MM.1S (cell line): ENCODE measurements at regions not wholly inside any gene's neighbourhood (a gene's known extent, or its start where the extent isn't known, plus 50 kb on each side); places are given as distances from the start of the nearest gene placed in this dataset.
"Not testable (repeated sequence)": the region's sequence is repeated elsewhere in the genome, so short reads cannot be mapped to it uniquely, and the experiment has no call there.

Experiments
- DNase-seq: peaks from one replicate; pipeline ENCODE4 v3.0.0-alpha.2; 2015
- H2AFZ ChIP-seq: fragments of 300-600 bp; sonication (generic); 2 replicates; pipeline ENCODE4 v1.6.0; 2016; ENCODE audit warnings: antibody characterized with exemption, low read length
- H3F3A ChIP-seq: fragments of 300-600 bp; sonication (generic); 2 replicates; pipeline ENCODE4 v1.6.1; 2016; ENCODE audit warnings: mild to moderate bottlenecking, antibody characterized with exemption, low read length, moderate library complexity, mixed read lengths; ENCODE audit not compliant: insufficient read depth
- H3K27ac ChIP-seq: fragments of 300-600 bp; sonication (generic); 2 replicates; pipeline ENCODE4 v1.5.1; 2016; ENCODE audit warnings: mild to moderate bottlenecking, low read length
- H3K27me3 ChIP-seq: fragments of 300-600 bp; sonication (generic); replicated peaks from 2 replicates; pipeline ENCODE4 v1.6.0; 2016; ENCODE audit warnings: low read length; ENCODE audit not compliant: insufficient read depth
- H3K36me3 ChIP-seq: fragments of 300-600 bp; sonication (generic); replicated peaks from 2 replicates; pipeline ENCODE4 v1.6.1; 2016; ENCODE audit warnings: mild to moderate bottlenecking, low read length, mixed read lengths; ENCODE audit not compliant: insufficient read depth
- H3K4me1 ChIP-seq: fragments of 300-600 bp; sonication (generic); 2 replicates; pipeline ENCODE4 v1.6.1; 2016; ENCODE audit warnings: low read length, mixed read lengths
- H3K4me2 ChIP-seq: fragments of 300-600 bp; sonication (generic); 2 replicates; pipeline ENCODE4 v1.6.0; 2016; ENCODE audit warnings: low read depth, low read length
- H3K4me3 ChIP-seq: fragments of 300-600 bp; sonication (generic); 2 replicates; pipeline ENCODE4 v1.5.1; 2016; ENCODE audit warnings: low read length, mixed read lengths
- H3K79me2 ChIP-seq: fragments of 300-600 bp; sonication (generic); 2 replicates; pipeline ENCODE4 v1.6.1; 2016; ENCODE audit warnings: mixed run types, low read length, mixed read lengths
- H3K9ac ChIP-seq: fragments of 300-600 bp; sonication (generic); 2 replicates; pipeline ENCODE4 v1.6.1; 2016; ENCODE audit warnings: low read length, mixed read lengths
- H3K9me2 ChIP-seq: fragments of 300-600 bp; sonication (generic); replicated peaks from 2 replicates; pipeline ENCODE4 v1.6.1; 2016; ENCODE audit warnings: mild to moderate bottlenecking, low read length, mixed read lengths; ENCODE audit not compliant: insufficient read depth
- H3K9me3 ChIP-seq: fragments of 300-600 bp; sonication (generic); replicated peaks from 2 replicates; pipeline ENCODE4 v1.6.1; 2016; ENCODE audit warnings: mild to moderate bottlenecking, low read length, mixed read lengths; ENCODE audit not compliant: insufficient read depth
- H4K20me1 ChIP-seq: fragments of 300-600 bp; sonication (generic); 2 replicates; pipeline ENCODE4 v1.6.1; 2016; ENCODE audit warnings: mild to moderate bottlenecking, low read length, moderate library complexity, mixed read lengths; ENCODE audit not compliant: insufficient read depth

GRCh38 chr7:76679174-76679573, 52.1 kb upstream of the POMZP3 start:
- not testable (repeated sequence) for H3K27me3 ChIP-seq, H3K9ac ChIP-seq, H3K9me3 ChIP-seq, H3K4me3 ChIP-seq, H3K4me2 ChIP-seq, H3K9me2 ChIP-seq, H2AFZ ChIP-seq, H4K20me1 ChIP-seq, H3K79me2 ChIP-seq, H3K27ac ChIP-seq, DNase-seq, H3F3A ChIP-seq, H3K36me3 ChIP-seq
- H3K4me1 ChIP-seq, result peaks cover 13% of the 10 kb centered on the region

- not testable (repeated sequence) for H3K36me3 ChIP-seq, H2AFZ ChIP-seq, H3K9me3 ChIP-seq, H3K4me2 ChIP-seq, H3K4me1 ChIP-seq, H4K20me1 ChIP-seq, H3K27me3 ChIP-seq, DNase-seq, H3K4me3 ChIP-seq, H3K27ac ChIP-seq, H3K9ac ChIP-seq, H3F3A ChIP-seq, H3K9me2 ChIP-seq, H3K79me2 ChIP-seq
These were observed 51.4 kb upstream of the POMZP3 start for GRCh38 chr7:76678500-76678899.

- not testable (repeated sequence) for H3K27me3 ChIP-seq, H2AFZ ChIP-seq, H3K4me2 ChIP-seq, H3K4me3 ChIP-seq, H3K36me3 ChIP-seq, H3K9me2 ChIP-seq, DNase-seq, H3K27ac ChIP-seq, H3K9me3 ChIP-seq, H3F3A ChIP-seq, H3K4me1 ChIP-seq, H3K79me2 ChIP-seq, H3K9ac ChIP-seq, H4K20me1 ChIP-seq
These were observed 49.8 kb upstream of the POMZP3 start for GRCh38 chr7:76676890-76677289.
